NB4 (cell line): ENCODE measurements at regions not wholly inside any gene's neighbourhood (a gene's known extent, or its start where the extent isn't known, plus 50 kb on each side); places are given as distances from the start of the nearest gene placed in this dataset.

ENCODE experiments used
- TF ChIP-seq, protein P1 (sequence below): IDR thresholded peaks from one replicate; pipeline ENCODE4 v1.5.1; 2012; ENCODE audit warnings: low read depth, low read length
- TF ChIP-seq, protein P2 (sequence below): IDR thresholded peaks from 2 replicates; pipeline ENCODE4 v1.6.1; 2011; ENCODE audit warnings: low read depth, low read length

DNA sequence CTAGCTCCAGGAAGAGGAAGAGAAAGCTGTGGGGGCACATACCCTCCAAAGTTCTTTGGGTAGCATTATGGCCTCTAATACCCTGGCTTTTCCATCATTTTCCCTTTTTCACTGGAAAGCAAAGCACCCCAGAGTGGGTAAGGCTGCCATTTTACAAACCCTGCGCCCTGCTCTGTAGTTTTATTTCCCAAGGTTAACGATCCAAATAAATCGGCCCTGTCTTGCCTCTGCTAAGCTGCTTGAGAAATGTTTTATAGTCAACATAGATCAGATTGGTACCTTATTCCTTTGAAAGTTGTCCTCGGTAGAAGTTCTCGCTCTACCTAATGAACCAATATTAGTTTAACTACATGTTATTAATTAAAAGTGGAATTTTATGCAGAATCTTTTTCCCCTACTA is 328.2 kb downstream of the NPIPA8 start:
- TF ChIP-seq, protein P1, sequence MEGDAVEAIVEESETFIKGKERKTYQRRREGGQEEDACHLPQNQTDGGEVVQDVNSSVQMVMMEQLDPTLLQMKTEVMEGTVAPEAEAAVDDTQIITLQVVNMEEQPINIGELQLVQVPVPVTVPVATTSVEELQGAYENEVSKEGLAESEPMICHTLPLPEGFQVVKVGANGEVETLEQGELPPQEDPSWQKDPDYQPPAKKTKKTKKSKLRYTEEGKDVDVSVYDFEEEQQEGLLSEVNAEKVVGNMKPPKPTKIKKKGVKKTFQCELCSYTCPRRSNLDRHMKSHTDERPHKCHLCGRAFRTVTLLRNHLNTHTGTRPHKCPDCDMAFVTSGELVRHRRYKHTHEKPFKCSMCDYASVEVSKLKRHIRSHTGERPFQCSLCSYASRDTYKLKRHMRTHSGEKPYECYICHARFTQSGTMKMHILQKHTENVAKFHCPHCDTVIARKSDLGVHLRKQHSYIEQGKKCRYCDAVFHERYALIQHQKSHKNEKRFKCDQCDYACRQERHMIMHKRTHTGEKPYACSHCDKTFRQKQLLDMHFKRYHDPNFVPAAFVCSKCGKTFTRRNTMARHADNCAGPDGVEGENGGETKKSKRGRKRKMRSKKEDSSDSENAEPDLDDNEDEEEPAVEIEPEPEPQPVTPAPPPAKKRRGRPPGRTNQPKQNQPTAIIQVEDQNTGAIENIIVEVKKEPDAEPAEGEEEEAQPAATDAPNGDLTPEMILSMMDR, result no peak
- TF ChIP-seq, protein P2, sequence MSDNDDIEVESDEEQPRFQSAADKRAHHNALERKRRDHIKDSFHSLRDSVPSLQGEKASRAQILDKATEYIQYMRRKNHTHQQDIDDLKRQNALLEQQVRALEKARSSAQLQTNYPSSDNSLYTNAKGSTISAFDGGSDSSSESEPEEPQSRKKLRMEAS, result no peak
